PC-3 (cell line): ENCODE measurements at regions not wholly inside any gene's neighbourhood (a gene's known extent, or its start where the extent isn't known, plus 50 kb on each side); places are given as distances from the start of the nearest gene placed in this dataset.
A peak's percentile ranks its signal among the peaks of the same experiment; 100 is the strongest.

Source experiments
- ATAC-seq: fragments of 200-7000 bp; cut with Tn5 transposase; 2 replicates; pipeline ENCODE4 v1.9.1; 2020; ENCODE audit warnings: mild to moderate bottlenecking, moderate library complexity
- BruUV-seq: library from RNA; stranded (reverse); fragments of 400-500 nt; replicated peaks from 2 replicates; lab custom pipeline; 2021; lab: Mats Ljungman, UMichigan
- CTCF ChIA-PET: fragments of 300-600 bp; sonication (Branson Sonifier 250); formaldehyde crosslinking; loops from one replicate; lab custom pipeline; 2022; ENCODE audit warnings: antibody characterized with exemption; lab: Charles Lee
- POLR2A ChIA-PET: fragments of 300-600 bp; sonication (Branson Sonifier 250); formaldehyde crosslinking; loops from one replicate; lab custom pipeline; 2022; ENCODE audit warnings: antibody characterized with exemption; ENCODE audit not compliant: unreplicated experiment; lab: Charles Lee
- DNase-seq: peaks from one replicate; pipeline ENCODE4 v3.0.0-alpha.2; 2015
- H2AFZ ChIP-seq: fragments of 300-600 bp; sonication (generic); 2 replicates; pipeline ENCODE4 v1.6.0; 2016; ENCODE audit warnings: antibody characterized with exemption, low read length
- H3F3A ChIP-seq: fragments of 300-600 bp; sonication (generic); one replicate; pipeline ENCODE4 v1.6.0; 2017; ENCODE audit warnings: antibody characterized with exemption, low read length, control low read depth, mild to moderate bottlenecking; ENCODE audit not compliant: unreplicated experiment
- H3K27ac ChIP-seq: fragments of 300-600 bp; sonication (generic); 2 replicates; pipeline ENCODE4 v1.5.1; 2016; ENCODE audit warnings: mild to moderate bottlenecking, low read length
- H3K27me3 ChIP-seq: fragments of 300-600 bp; sonication (generic); 2 replicates; pipeline ENCODE4 v1.6.1; 2016; ENCODE audit warnings: low read length, mixed read lengths
- H3K36me3 ChIP-seq: fragments of 300-600 bp; sonication (generic); 2 replicates; pipeline ENCODE4 v1.6.1; 2016; ENCODE audit warnings: low read depth, mixed run types, low read length, mixed read lengths
- H3K4me1 ChIP-seq: fragments of 300-600 bp; sonication (generic); 2 replicates; pipeline ENCODE4 v1.5.1; 2016; ENCODE audit warnings: low read length; ENCODE audit not compliant: insufficient read depth
- H3K4me2 ChIP-seq: fragments of 300-600 bp; sonication (generic); 2 replicates; pipeline ENCODE4 v1.6.0; 2016; ENCODE audit warnings: low read length
- H3K4me3 ChIP-seq: fragments of 300-600 bp; sonication (generic); 2 replicates; pipeline ENCODE4 v1.5.1; 2016; ENCODE audit warnings: mild to moderate bottlenecking, low read length, mixed read lengths
- H3K79me2 ChIP-seq: fragments of 300-600 bp; sonication (generic); 2 replicates; pipeline ENCODE4 v1.6.1; 2017; ENCODE audit warnings: low read length, mixed read lengths
- H3K9ac ChIP-seq: fragments of 300-600 bp; sonication (generic); 2 replicates; pipeline ENCODE4 v1.6.0; 2016; ENCODE audit warnings: mild to moderate bottlenecking, low read length
- H3K9me2 ChIP-seq: fragments of 300-600 bp; sonication (generic); replicated peaks from 2 replicates; pipeline ENCODE4 v1.6.1; 2016; ENCODE audit warnings: mixed run types, low read length, mixed read lengths
- H3K9me3 ChIP-seq: fragments of 300-600 bp; sonication (generic); 2 replicates; pipeline ENCODE4 v1.6.1; 2016; ENCODE audit warnings: low read length, mixed read lengths
- H4K20me1 ChIP-seq: fragments of 300-600 bp; sonication (generic); 2 replicates; pipeline ENCODE4 v1.6.1; 2016; ENCODE audit warnings: low read length, mixed read lengths
- CTCF ChIP-seq: fragments of 300-600 bp; sonication (generic); conservative IDR thresholded peaks from 2 replicates; pipeline ENCODE4 v1.5.1; 2017; ENCODE audit warnings: antibody characterized with exemption, low read depth, mild to moderate bottlenecking, low read length
- EZH2 ChIP-seq: fragments of 300-600 bp; sonication (generic); IDR thresholded peaks from one replicate; pipeline ENCODE4 v1.6.1; 2017; ENCODE audit warnings: antibody characterized with exemption, mild to moderate bottlenecking, low read length; ENCODE audit not compliant: unreplicated experiment
- EZH2phosphoT487 ChIP-seq: fragments of 300-600 bp; sonication (generic); IDR thresholded peaks from 2 replicates; pipeline ENCODE4 v1.6.1; 2018; ENCODE audit warnings: mild to moderate bottlenecking, antibody characterized with exemption, low read length, borderline replicate concordance
- intact Hi-C: fragments of 100-400 bp; cut with micrococcal nuclease; formaldehyde crosslinking; loops from 2 replicates; pipeline ENCODE4 v1.9.0; 2023

DNA sequence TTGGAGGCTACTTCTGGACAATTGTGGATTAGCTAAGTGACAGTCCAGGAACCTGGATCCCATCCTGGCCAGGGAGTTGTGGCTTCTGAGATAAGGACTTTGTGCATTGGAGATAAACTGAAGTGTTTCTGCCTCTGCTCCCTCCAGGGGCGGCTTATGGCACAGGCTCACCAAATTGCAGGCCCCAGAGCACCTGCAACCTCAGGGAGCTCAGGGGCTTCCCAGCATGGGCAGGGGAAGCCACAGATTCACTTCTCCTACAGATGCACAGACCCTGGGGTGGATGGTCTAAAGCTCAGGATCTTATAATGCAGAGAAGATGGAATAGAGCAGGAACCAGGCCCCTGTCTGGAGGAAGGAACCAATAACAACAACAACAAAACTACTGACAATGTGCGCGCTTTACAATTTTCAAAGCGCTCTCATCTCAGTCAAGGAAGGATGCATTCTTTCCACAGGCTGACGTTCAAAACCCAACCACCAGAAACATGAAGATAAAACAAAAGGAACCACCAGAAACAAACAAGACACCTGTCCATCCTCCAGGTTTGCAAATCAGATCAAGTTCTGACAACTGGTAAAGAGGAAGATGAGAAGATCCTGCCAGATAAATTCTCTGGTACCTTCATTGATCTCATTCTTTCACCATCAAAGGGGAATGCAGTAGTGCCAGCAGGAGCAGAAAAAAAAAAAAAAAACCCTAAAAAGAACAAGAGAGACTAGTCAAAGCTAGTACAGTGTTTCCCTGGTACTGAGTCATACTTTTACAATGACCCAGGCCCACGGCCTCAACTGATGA is 121.0 kb upstream of the IRF2BP2 start:
- POLR2A ChIA-PET = no interaction called here
- H3F3A ChIP-seq = no peaks in the 10 kb centered on the region

DNA sequence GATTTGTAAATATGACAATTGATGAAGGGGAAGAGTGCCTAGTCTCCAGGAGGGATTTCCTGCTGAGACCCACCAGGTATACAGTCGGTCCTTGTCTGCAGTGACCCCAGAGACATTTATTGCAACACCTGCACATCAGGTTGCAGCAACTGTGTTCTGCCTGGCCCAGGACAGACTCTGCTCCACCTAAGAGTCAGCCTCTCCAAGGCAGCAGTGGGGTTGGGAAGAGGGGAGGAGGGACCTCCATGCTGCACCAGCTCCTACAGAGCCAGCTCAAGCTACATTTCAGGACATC is 120.4 kb upstream of the IRF2BP2 start:
- no peak for ATAC-seq
- peaks cover 46% of the 10 kb centered on the region for H3K4me1 ChIP-seq
- H3K27ac ChIP-seq = peak overlapping the region; percentile 97
- no peak overlapping the region for H3K4me2 ChIP-seq
- no TSS peak for BruUV-seq
- no peaks in the 10 kb centered on the region for H3K27me3 ChIP-seq
- H3K9me2 ChIP-seq = no peaks in the 10 kb centered on the region
- H4K20me1 ChIP-seq = no peaks in the 10 kb centered on the region
- no peak overlapping the region for H2AFZ ChIP-seq
- H3K9me3 ChIP-seq = no peaks in the 10 kb centered on the region
- CTCF ChIA-PET = no interaction called here
- POLR2A ChIA-PET = no interaction called here
- no peaks in the 10 kb centered on the region for H3K36me3 ChIP-seq
- intact Hi-C loops = no loop called here
- DNase-seq = no peak
- H3F3A ChIP-seq = no peaks in the 10 kb centered on the region
- H3K79me2 ChIP-seq = no peaks in the 10 kb centered on the region
- TF ChIP-seq EZH2 (no peak), CTCF (no peak), EZH2phosphoT487 (no peak)
- H3K9ac ChIP-seq = no peak overlapping the region
- H3K4me3 ChIP-seq = no peak overlapping the region

More for the DNA sequence above, 121.0 kb upstream of the IRF2BP2 start:
- H4K20me1 ChIP-seq = no peaks in the 10 kb centered on the region
- no peak overlapping the region for H3K4me3 ChIP-seq
- 0 out of 2 replicates have a peak overlapping the region, but pooled peaks have one; percentile 51 for H2AFZ ChIP-seq
- H3K9me2 ChIP-seq = no peaks in the 10 kb centered on the region
- CTCF ChIA-PET = interaction anchor here (0.7 kb wide), 1 partner anchor 120 kb away, joined by 7 read pairs; no protein-coding TSS in a partner anchor
- ATAC-seq = peak; percentile 88
- BruUV-seq = no TSS peak
- intact Hi-C loops = no loop called here
- H3K9ac ChIP-seq = 0 out of 2 replicates have a peak overlapping the region, but pooled peaks have one; percentile 5
- H3K4me2 ChIP-seq = peak overlapping the region; percentile 60
- peak overlapping the region; percentile 97 for H3K27ac ChIP-seq
- H3K27me3 ChIP-seq = no peaks in the 10 kb centered on the region
- H3K9me3 ChIP-seq = no peaks in the 10 kb centered on the region
- DNase-seq = peak; percentile 87
- H3K4me1 ChIP-seq = peaks cover 40% of the 10 kb centered on the region
- no peaks in the 10 kb centered on the region for H3K36me3 ChIP-seq
- no peaks in the 10 kb centered on the region for H3K79me2 ChIP-seq
- no peak for TF ChIP-seq EZH2phosphoT487
- TF ChIP-seq CTCF = no peak
- no peak for TF ChIP-seq EZH2
